Natural killer cell (primary cell): ENCODE measurements at regions not wholly inside any gene's neighbourhood (a gene's known extent, or its start where the extent isn't known, plus 50 kb on each side); places are given as distances from the start of the nearest gene placed in this dataset.
"Not testable (repeated sequence)": the region's sequence is repeated elsewhere in the genome, so short reads cannot be mapped to it uniquely, and the experiment has no call there.

ENCODE experiments used
- ATAC-seq, 3 donors: fragments of 150-1000 bp in 2 of 3; fragments of 200-7000 bp in 1 of 3; cut with Tn5 transposase; 1 replicate in 1 of 3; 2 replicates in 2 of 3; pipeline ENCODE4 v1.10.0; 2021; ENCODE audit warnings: mild to moderate bottlenecking in 2 of 3, moderate library complexity in 2 of 3
- DNase-seq, 2 donors: peaks; one replicate each; pipeline versions ENCODE4 v3.0.0 to v3.0.0-alpha.2; 2013 to 2021; ENCODE audit warnings: mixed read lengths in 1 of 2
- H3K27ac ChIP-seq: one replicate; pipeline ENCODE4 v1.5.1; 2013; ENCODE audit warnings: mild to moderate bottlenecking, low read length
- H3K27me3 ChIP-seq: one replicate; pipeline ENCODE4 v1.6.1; 2013; ENCODE audit warnings: low read length; ENCODE audit not compliant: control insufficient read depth, insufficient read depth
- H3K36me3 ChIP-seq: one replicate; pipeline ENCODE4 v1.6.1; 2013; ENCODE audit warnings: low read length; ENCODE audit not compliant: control insufficient read depth, insufficient read depth
- H3K4me1 ChIP-seq: one replicate; pipeline ENCODE4 v1.6.1; 2013; ENCODE audit warnings: low read length; ENCODE audit not compliant: control insufficient read depth, insufficient read depth
- H3K4me3 ChIP-seq: one replicate; pipeline ENCODE4 v1.5.1; 2013; ENCODE audit warnings: low read length
- H3K9me3 ChIP-seq: one replicate; pipeline ENCODE4 v1.6.1; 2013; ENCODE audit warnings: low read length; ENCODE audit not compliant: control insufficient read depth, insufficient read depth
- H3K27ac Mint-ChIP-seq, 2 donors: one replicate each; pipeline ENCODE4 v1.8.0; 2022; ENCODE audit warnings: mild to moderate bottlenecking in 2 of 2, mixed read lengths in 2 of 2, moderate library complexity in 1 of 2
- H3K27me3 Mint-ChIP-seq, 2 donors: one replicate each; pipeline ENCODE4 v1.8.0; 2022; ENCODE audit warnings: low read depth in 2 of 2, mixed read lengths in 2 of 2
- H3K36me3 Mint-ChIP-seq: one replicate; pipeline ENCODE4 v1.8.0; 2022; ENCODE audit warnings: mixed read lengths
- H3K4me1 Mint-ChIP-seq, 2 donors: one replicate each; pipeline ENCODE4 v1.8.0; 2022; ENCODE audit warnings: mixed read lengths in 2 of 2
- H3K4me3 Mint-ChIP-seq: one replicate; pipeline ENCODE4 v1.8.0; 2022; ENCODE audit warnings: mild to moderate bottlenecking, moderate library complexity, mixed read lengths
- H3K9me3 Mint-ChIP-seq, 2 donors: one replicate each; pipeline ENCODE4 v1.8.0; 2022; ENCODE audit warnings: mixed read lengths in 2 of 2
- WGBS: methylation state at CpG from one replicate; pipeline ENCODE4 v1.1.7; 2013; ENCODE audit warnings: missing lambda C conversion rate; ENCODE audit not compliant: insufficient coverage; 5-methylcytosine and 5-hydroxymethylcytosine counted together
- intact Hi-C: fragments of 100-400 bp; cut with micrococcal nuclease; formaldehyde crosslinking; loops from one replicate; pipeline ENCODE4 v1.14.2; 2022
- TF ChIP-seq, protein P1 (sequence below): fragments of 200-600 bp; IDR thresholded peaks from one replicate; pipeline ENCODE4 v1.8.0; 2022; ENCODE audit warnings: antibody characterized with exemption

DNA sequence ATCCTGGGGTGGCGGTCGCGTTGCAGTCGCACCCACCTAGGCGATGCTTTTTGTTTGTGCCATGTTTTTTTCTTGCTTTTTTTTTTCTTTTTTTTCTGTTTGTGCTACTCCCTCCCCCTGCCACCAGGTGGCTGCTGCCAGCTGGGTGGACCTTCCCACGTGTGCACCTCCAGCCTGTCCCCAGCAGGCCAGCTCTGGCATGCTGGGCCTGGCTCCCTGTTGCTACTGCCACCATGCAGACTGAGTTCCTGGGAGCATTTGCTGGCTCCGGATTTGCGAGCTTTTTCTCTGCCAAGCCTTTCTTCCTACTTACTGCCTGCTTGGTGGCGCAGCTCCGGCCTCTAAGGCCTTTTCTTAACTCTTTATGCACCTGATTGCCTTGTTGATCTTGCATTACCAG, 161.2 kb upstream of the WDFY3 start:
- WGBS, result 80% methylated on average over 10 of the region's 10 CpGs
- intact Hi-C loops, result no loop called here
- TF ChIP-seq, protein P1, sequence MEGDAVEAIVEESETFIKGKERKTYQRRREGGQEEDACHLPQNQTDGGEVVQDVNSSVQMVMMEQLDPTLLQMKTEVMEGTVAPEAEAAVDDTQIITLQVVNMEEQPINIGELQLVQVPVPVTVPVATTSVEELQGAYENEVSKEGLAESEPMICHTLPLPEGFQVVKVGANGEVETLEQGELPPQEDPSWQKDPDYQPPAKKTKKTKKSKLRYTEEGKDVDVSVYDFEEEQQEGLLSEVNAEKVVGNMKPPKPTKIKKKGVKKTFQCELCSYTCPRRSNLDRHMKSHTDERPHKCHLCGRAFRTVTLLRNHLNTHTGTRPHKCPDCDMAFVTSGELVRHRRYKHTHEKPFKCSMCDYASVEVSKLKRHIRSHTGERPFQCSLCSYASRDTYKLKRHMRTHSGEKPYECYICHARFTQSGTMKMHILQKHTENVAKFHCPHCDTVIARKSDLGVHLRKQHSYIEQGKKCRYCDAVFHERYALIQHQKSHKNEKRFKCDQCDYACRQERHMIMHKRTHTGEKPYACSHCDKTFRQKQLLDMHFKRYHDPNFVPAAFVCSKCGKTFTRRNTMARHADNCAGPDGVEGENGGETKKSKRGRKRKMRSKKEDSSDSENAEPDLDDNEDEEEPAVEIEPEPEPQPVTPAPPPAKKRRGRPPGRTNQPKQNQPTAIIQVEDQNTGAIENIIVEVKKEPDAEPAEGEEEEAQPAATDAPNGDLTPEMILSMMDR, result no peak
- no peaks in the 10 kb centered on the region for H3K36me3 ChIP-seq
- H3K9me3 Mint-ChIP-seq, result peaks cover 2 to 17% of the 10 kb centered on the region in 2 donors
- no peaks in the 10 kb centered on the region for H3K4me1 Mint-ChIP-seq
- H3K4me3 ChIP-seq, result no peak overlapping the region
- H3K9me3 ChIP-seq, result no peaks in the 10 kb centered on the region
- no peaks in the 10 kb centered on the region for H3K27me3 Mint-ChIP-seq
- no peak overlapping the region for H3K27ac ChIP-seq
- no peaks in the 10 kb centered on the region for H3K36me3 Mint-ChIP-seq
- H3K4me1 ChIP-seq, result no peaks in the 10 kb centered on the region
- DNase-seq, result peak in 1 of 2 donors; percentile 1
- no peak overlapping the region for H3K27ac Mint-ChIP-seq
- H3K27me3 ChIP-seq, result no peaks in the 10 kb centered on the region
- ATAC-seq, result no peak
- H3K4me3 Mint-ChIP-seq, result no peak overlapping the region

DNA sequence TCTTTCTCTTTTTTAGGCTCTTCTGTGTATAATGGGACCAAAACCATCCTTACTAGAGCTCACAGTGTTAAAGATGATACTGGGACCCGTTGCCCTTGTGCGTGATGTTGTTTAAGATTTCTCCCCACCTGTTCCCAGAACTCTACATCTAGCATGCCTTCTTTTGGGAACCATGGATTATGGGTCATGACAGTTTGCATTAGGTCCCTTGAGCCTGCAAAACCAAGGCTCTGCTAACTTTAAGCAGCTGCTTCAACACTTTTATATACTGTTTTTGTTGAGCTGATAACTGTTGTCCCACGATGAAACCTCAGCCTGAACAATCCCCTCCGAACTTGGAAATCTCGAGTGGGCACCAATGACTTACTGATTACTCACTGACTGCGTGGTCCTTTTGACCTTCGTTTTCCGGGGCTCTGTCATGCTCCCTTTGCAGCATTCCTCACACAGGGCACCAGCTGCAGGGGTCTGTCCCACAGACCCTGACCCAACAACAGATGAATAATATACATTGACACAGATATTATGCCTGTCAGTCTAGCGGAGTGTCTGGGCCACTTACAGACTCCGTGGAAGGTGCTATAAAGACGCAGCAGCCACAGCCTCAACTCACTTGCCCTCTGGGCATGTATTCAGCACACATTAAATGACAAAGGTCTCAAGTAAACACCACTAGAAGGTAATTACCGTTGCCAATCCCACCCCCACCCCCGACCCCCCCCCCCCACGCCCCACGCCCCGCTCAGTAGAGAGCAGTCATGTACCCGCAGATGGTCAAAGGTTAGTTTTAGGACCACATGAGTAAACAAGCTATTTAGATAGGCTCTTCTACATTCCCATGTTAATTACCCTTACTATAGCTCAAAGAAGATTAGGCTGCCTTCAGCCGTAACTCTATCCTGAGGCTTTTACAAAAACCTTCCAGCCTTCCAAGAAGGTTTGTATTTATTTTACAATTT, 162.0 kb upstream of the WDFY3 start:
- TF ChIP-seq, protein P1, result no peak
- Mint-ChIP-seq H3K27me3 (no peaks in the 10 kb centered on the region), H3K27ac (no peak overlapping the region), H3K4me1 (no peaks in the 10 kb centered on the region), H3K9me3 (peaks cover 2 to 17% of the 10 kb centered on the region in 2 donors), H3K36me3 (no peaks in the 10 kb centered on the region), H3K4me3 (no peak overlapping the region)
- ATAC-seq, result no peak
- Histone ChIP-seq H3K36me3 (no peaks in the 10 kb centered on the region), H3K4me1 (no peaks in the 10 kb centered on the region), H3K4me3 (no peak overlapping the region), H3K9me3 (no peaks in the 10 kb centered on the region), H3K27ac (no peak overlapping the region), H3K27me3 (no peaks in the 10 kb centered on the region)
- WGBS, result 94% methylated on average over 13 of the region's 18 CpGs
- no peak for DNase-seq
- intact Hi-C loops, result no loop called here

GRCh38 chr4:85129354-85130125, 163.1 kb upstream of the WDFY3 start:
- H3K27me3 ChIP-seq, H3K4me3 Mint-ChIP-seq, H3K36me3 Mint-ChIP-seq, intact Hi-C loops, H3K27me3 Mint-ChIP-seq, H3K4me1 ChIP-seq, ATAC-seq, H3K9me3 ChIP-seq, H3K4me1 Mint-ChIP-seq, H3K4me3 ChIP-seq, H3K36me3 ChIP-seq, H3K27ac Mint-ChIP-seq, H3K27ac ChIP-seq, DNase-seq: not testable (repeated sequence)
- WGBS, result 77% methylated on average over 5 of the region's 5 CpGs
- H3K9me3 Mint-ChIP-seq, result peaks cover 5 to 17% of the 10 kb centered on the region in 2 donors

DNA sequence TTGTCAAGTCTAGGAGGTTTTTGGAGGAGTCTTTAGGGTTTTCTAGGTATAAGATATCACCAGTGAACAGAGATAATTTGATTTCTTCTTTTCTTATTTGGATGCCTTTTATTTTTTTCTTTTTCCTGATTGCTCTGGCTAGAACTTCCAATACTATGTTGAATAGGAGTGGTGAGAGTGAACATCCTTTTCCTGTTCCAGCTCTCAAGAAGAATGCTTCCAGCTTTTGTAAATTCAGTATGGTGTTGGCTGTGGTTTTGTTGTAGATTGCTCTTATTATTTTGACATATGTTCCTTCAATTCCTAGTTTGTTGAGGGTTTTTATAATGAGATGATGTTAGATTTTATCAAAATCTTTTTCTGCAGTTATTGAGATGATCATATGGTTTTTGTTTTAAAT, 165.6 kb upstream of the WDFY3 start:
- Mint-ChIP-seq H3K27ac (no peak overlapping the region), H3K4me1 (no peaks in the 10 kb centered on the region), H3K9me3 (peaks cover 8 to 12% of the 10 kb centered on the region in 2 donors), H3K27me3 (no peaks in the 10 kb centered on the region), H3K4me3 (no peak overlapping the region), H3K36me3 (no peaks in the 10 kb centered on the region)
- intact Hi-C loops, result no loop called here
- TF ChIP-seq, protein P1, result no peak
- no peak for DNase-seq
- Histone ChIP-seq H3K9me3 (no peaks in the 10 kb centered on the region), H3K36me3 (no peaks in the 10 kb centered on the region), H3K4me3 (no peak overlapping the region), H3K27ac (no peak overlapping the region), H3K27me3 (no peaks in the 10 kb centered on the region), H3K4me1 (no peaks in the 10 kb centered on the region)
- no peak for ATAC-seq
